ENCODE measurements at regions not wholly inside any gene's neighbourhood (a gene's known extent, or its start where the extent isn't known, plus 50 kb on each side); places are given as distances from the start of the nearest gene placed in this dataset.
"Not testable (repeated sequence)": the region's sequence is repeated elsewhere in the genome, so short reads cannot be mapped to it uniquely, and the experiment has no call there.

DNA sequence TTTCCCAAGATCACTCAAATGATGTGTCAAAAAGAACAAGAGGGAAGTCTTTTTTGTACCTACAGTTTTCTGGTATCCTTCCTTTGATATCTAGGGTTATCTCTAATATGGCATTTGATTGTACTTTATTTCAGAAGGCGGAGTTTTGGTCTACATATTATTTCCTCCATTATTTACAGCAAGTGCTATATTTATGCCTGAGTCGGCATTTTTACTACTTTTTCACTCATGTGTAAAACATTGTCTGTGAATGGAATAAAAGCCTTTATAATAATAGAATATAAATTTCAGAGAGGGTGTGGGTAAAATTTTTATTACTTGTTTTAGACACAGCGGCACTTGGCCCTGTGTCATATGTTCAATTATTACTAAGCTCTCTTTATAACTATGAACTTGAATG is 398.4 kb downstream of the BCKDHB start:
- FAIRE-seq (no peak), DNase-seq (no peak)
- Histone ChIP-seq H3K9ac (ENCODE audit: low read length in 3 of 3) (no peak overlapping the region), H3K4me1 (ENCODE audit: control insufficient read depth in 2 of 3, insufficient read depth in 2 of 3, low read depth in 1 of 3, low read length in 3 of 3) (no peaks in the 10 kb centered on the region), H3K36me3 (ENCODE audit: control insufficient read depth in 2 of 3, insufficient read depth in 3 of 3, low read length in 3 of 3) (no peaks in the 10 kb centered on the region), H3K4me3 (ENCODE audit: low read length in 3 of 3) (no peak overlapping the region), H3K9me3 (ENCODE audit: control insufficient read depth in 2 of 3, insufficient read depth in 1 of 3, low read length in 3 of 3) (no peaks in the 10 kb centered on the region), H3K27ac (ENCODE audit: low read depth in 2 of 2, low read length in 2 of 2) (no peak overlapping the region), H3K27me3 (ENCODE audit: control insufficient read depth, insufficient read depth, low read length) (no peaks in the 10 kb centered on the region)
- TF ChIP-seq, protein P1, sequence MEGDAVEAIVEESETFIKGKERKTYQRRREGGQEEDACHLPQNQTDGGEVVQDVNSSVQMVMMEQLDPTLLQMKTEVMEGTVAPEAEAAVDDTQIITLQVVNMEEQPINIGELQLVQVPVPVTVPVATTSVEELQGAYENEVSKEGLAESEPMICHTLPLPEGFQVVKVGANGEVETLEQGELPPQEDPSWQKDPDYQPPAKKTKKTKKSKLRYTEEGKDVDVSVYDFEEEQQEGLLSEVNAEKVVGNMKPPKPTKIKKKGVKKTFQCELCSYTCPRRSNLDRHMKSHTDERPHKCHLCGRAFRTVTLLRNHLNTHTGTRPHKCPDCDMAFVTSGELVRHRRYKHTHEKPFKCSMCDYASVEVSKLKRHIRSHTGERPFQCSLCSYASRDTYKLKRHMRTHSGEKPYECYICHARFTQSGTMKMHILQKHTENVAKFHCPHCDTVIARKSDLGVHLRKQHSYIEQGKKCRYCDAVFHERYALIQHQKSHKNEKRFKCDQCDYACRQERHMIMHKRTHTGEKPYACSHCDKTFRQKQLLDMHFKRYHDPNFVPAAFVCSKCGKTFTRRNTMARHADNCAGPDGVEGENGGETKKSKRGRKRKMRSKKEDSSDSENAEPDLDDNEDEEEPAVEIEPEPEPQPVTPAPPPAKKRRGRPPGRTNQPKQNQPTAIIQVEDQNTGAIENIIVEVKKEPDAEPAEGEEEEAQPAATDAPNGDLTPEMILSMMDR (IDR thresholded peaks at IDR 0.05; ENCODE audit: borderline replicate concordance, extremely low read depth, insufficient read depth): no peak
- intact Hi-C loops (cut with DNase I): no loop called here

DNA sequence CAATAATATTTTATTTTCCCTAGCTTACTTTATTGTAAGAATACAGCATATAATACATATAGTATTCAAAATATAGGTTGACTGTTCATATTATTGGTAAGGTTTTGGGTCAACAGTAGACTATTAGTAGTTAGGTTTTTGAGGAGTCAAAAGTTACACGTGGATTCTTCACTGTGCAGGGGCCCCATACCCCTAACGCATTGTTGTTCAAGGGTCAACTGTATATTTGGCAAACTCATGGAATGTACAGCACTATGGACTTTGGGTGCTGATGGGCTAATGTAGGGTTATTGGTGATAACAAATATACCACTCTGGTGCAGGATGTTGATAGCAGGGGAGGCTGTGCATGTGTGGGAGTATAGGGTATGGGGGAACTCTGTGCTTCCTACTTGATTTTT is 397.2 kb downstream of the BCKDHB start:
- Histone ChIP-seq H3K4me1 (ENCODE audit: control insufficient read depth in 2 of 3, insufficient read depth in 2 of 3, low read depth in 1 of 3, low read length in 3 of 3) (no peaks in the 10 kb centered on the region), H3K27ac (ENCODE audit: low read depth in 2 of 2, low read length in 2 of 2) (no peak overlapping the region), H3K27me3 (ENCODE audit: control insufficient read depth, insufficient read depth, low read length) (no peaks in the 10 kb centered on the region), H3K9ac (ENCODE audit: low read length in 3 of 3) (no peak overlapping the region), H3K9me3 (ENCODE audit: control insufficient read depth in 2 of 3, insufficient read depth in 1 of 3, low read length in 3 of 3) (no peaks in the 10 kb centered on the region), H3K4me3 (ENCODE audit: low read length in 3 of 3) (no peak overlapping the region), H3K36me3 (ENCODE audit: control insufficient read depth in 2 of 3, insufficient read depth in 3 of 3, low read length in 3 of 3) (no peaks in the 10 kb centered on the region)
- intact Hi-C loops (cut with DNase I): no loop called here
- DNase-seq (no peak), FAIRE-seq (no peak)
- TF ChIP-seq, protein P1 (IDR thresholded peaks at IDR 0.05; ENCODE audit: borderline replicate concordance, extremely low read depth, insufficient read depth): no peak

DNA sequence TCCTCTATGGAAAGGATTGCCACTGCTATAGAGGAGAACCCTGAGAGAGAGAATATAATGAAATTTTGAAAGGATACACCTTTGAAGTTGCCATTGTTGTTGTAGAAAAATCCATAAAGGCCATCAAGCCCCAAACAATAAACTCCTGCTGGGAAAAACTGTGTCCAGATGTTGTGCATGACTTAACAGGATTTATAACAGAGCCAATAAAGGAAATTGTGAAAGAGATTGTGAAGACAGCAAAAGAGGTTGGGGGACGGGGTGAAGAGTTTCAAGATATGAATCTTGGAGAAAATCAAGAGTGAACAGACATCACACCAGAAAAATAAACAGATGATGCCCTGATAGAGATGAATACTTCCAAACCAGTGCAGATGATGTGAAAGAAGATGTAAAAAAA is 396.4 kb downstream of the BCKDHB start:
- FAIRE-seq (no peak), DNase-seq (no peak)
- no peaks in the 10 kb centered on the region for H3K9me3 ChIP-seq (ENCODE audit: control insufficient read depth in 2 of 3, insufficient read depth in 1 of 3, low read length in 3 of 3)
- H3K36me3 ChIP-seq (ENCODE audit: control insufficient read depth in 2 of 3, insufficient read depth in 3 of 3, low read length in 3 of 3): no peaks in the 10 kb centered on the region
- intact Hi-C loops (cut with DNase I): no loop called here
- TF ChIP-seq, protein P1 (IDR thresholded peaks at IDR 0.05; ENCODE audit: borderline replicate concordance, extremely low read depth, insufficient read depth): no peak
- no peak overlapping the region for H3K4me3 ChIP-seq (ENCODE audit: low read length in 3 of 3)
- H3K27ac ChIP-seq (ENCODE audit: low read depth in 2 of 2, low read length in 2 of 2): no peak overlapping the region
- no peak overlapping the region for H3K9ac ChIP-seq (ENCODE audit: low read length in 3 of 3)
- no peaks in the 10 kb centered on the region for H3K27me3 ChIP-seq (ENCODE audit: control insufficient read depth, insufficient read depth, low read length)
- H3K4me1 ChIP-seq (ENCODE audit: control insufficient read depth in 2 of 3, insufficient read depth in 2 of 3, low read depth in 1 of 3, low read length in 3 of 3): no peaks in the 10 kb centered on the region

DNA sequence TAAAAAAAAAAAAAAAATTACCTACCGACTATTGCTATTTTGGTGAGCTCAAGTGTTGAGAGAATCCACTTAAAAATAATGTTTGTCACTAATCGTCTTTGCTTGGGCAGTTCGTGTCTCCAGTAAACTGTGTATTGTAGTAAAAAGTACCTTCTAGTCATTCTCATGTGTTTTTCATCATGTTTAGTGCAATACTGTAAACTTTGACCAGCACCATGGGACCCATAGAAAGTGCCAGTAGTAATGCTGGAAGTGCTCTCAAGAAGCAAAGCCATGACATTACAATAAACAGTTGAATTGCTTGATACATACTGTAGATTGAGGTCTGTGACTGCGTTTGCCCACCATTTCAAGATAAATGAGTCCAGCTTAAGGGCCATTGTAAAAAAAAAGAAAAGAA is 395.2 kb downstream of the BCKDHB start:
- H3K36me3 ChIP-seq (ENCODE audit: control insufficient read depth in 2 of 3, insufficient read depth in 3 of 3, low read length in 3 of 3): no peaks in the 10 kb centered on the region
- no peak overlapping the region for H3K4me3 ChIP-seq (ENCODE audit: low read length in 3 of 3)
- FAIRE-seq: no peak
- H3K4me1 ChIP-seq (ENCODE audit: control insufficient read depth in 2 of 3, insufficient read depth in 2 of 3, low read depth in 1 of 3, low read length in 3 of 3): no peaks in the 10 kb centered on the region
- DNase-seq: no peak
- TF ChIP-seq, protein P1 (IDR thresholded peaks at IDR 0.05; ENCODE audit: borderline replicate concordance, extremely low read depth, insufficient read depth): no peak
- H3K27me3 ChIP-seq (ENCODE audit: control insufficient read depth, insufficient read depth, low read length): no peaks in the 10 kb centered on the region
- H3K27ac ChIP-seq (ENCODE audit: low read depth in 2 of 2, low read length in 2 of 2): no peak overlapping the region
- H3K9ac ChIP-seq (ENCODE audit: low read length in 3 of 3): no peak overlapping the region
- no peaks in the 10 kb centered on the region for H3K9me3 ChIP-seq (ENCODE audit: control insufficient read depth in 2 of 3, insufficient read depth in 1 of 3, low read length in 3 of 3)
- intact Hi-C loops (cut with DNase I): no loop called here

DNA sequence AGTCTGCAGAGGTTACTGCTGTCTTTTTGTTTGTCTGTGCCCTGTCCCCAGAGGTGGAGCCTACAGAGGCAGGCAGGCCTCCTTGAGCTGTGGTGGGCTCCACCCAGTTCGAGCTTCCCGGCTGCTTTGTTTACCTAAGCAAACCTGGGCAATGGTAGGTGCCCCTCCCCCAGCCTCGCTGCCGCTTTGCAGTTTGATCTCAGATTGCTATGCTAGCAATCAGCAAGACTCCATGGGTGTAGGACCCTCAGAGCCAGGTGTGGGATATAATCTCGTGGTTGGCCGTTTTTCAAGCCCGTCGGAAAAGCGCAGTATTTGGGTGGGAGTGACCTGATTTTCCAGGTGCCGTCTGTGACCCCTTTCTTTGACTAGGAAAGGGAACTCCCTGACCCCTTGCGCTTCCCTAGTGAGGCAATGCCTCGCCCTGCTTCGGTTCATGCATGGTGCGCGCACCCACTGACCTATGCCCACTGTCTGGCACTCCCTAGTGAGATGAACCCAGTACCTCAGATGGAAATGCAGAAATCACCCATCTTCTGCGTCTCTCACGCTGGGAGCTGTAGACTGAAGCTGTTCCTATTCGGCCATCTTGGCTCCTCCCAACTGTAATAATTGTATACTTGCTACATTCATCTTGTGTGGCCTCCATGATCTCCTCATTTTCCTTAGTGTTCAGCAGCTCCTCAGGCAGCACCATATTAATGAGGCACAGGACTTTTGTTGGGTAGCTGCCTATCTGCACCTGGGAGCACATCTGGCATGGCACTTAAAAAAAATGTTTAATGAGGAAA is 391.4 kb downstream of the BCKDHB start:
- H3K36me3 ChIP-seq (ENCODE audit: control insufficient read depth in 2 of 3, insufficient read depth in 3 of 3, low read length in 3 of 3); FAIRE-seq; H3K27ac ChIP-seq (ENCODE audit: low read depth in 2 of 2, low read length in 2 of 2); H3K9me3 ChIP-seq (ENCODE audit: control insufficient read depth in 2 of 3, insufficient read depth in 1 of 3, low read length in 3 of 3); DNase-seq; H3K4me1 ChIP-seq (ENCODE audit: control insufficient read depth in 2 of 3, insufficient read depth in 2 of 3, low read depth in 1 of 3, low read length in 3 of 3); H3K9ac ChIP-seq (ENCODE audit: low read length in 3 of 3); H3K4me3 ChIP-seq (ENCODE audit: low read length in 3 of 3); intact Hi-C loops (cut with DNase I); H3K27me3 ChIP-seq (ENCODE audit: control insufficient read depth, insufficient read depth, low read length): not testable (repeated sequence)

All from kidney (tissue), 13 donors.